Keratinocyte (primary cell): ENCODE measurements at regions not wholly inside any gene's neighbourhood (a gene's known extent, or its start where the extent isn't known, plus 50 kb on each side); places are given as distances from the start of the nearest gene placed in this dataset.

Experiments
- DNase-seq: peaks from one replicate; pipeline ENCODE4 v3.0.0-alpha.2; 2011; ENCODE audit warnings: low read depth, missing footprints, low spot score
- FAIRE-seq: peaks from 2 replicates; lab custom pipeline; 2011; peaks lifted over from hg19 to GRCh38; lab: Jason Lieb, UNC
- H2AFZ ChIP-seq: 2 replicates; pipeline ENCODE4 v1.6.0; 2012; ENCODE audit warnings: low read length, control low read depth, inconsistent platforms; ENCODE audit not compliant: control insufficient read depth
- H3K27ac ChIP-seq: 2 replicates; pipeline ENCODE4 v1.5.1; 2011; ENCODE audit warnings: low read length; ENCODE audit not compliant: control insufficient read depth, insufficient read depth
- H3K27me3 ChIP-seq: 3 replicates; pipeline ENCODE4 v1.6.0; 2011; ENCODE audit warnings: low read length; ENCODE audit not compliant: control insufficient read depth, insufficient read depth; ENCODE audit errors: extremely low read depth
- H3K36me3 ChIP-seq, 2 experiments: 2 replicates in 1 of 2; 3 replicates in 1 of 2; pipeline ENCODE4 v1.5.1; 2011; ENCODE audit warnings: low read length in 2 of 2, mild to moderate bottlenecking in 1 of 2; ENCODE audit not compliant: control insufficient read depth in 2 of 2, insufficient read depth in 2 of 2; ENCODE audit errors: extremely low read depth in 1 of 2
- H3K4me1 ChIP-seq: 3 replicates; pipeline ENCODE4 v1.5.1; 2011; ENCODE audit warnings: low read length; ENCODE audit not compliant: control insufficient read depth, insufficient read depth; ENCODE audit errors: extremely low read depth
- H3K4me2 ChIP-seq: 3 replicates; pipeline ENCODE4 v1.6.0; 2011; ENCODE audit warnings: low read depth, low read length; ENCODE audit not compliant: control insufficient read depth, insufficient read depth; ENCODE audit errors: extremely low read depth
- H3K4me3 ChIP-seq, 3 experiments: fragments of 200-600 bp in 1 of 3; sonication (generic) in 1 of 3; 2 replicates in 2 of 3; 3 replicates in 1 of 3; pipeline ENCODE4 v1.5.1; 2011 to 2016; ENCODE audit warnings: low read length in 3 of 3, mild to moderate bottlenecking in 3 of 3, control low read depth in 2 of 3, inconsistent platforms in 1 of 3, low read depth in 1 of 3, mixed read lengths in 1 of 3, mixed run types in 1 of 3, moderate library complexity in 1 of 3; ENCODE audit not compliant: control insufficient read depth in 2 of 3, insufficient read depth in 2 of 3; ENCODE audit errors: extremely low read depth in 1 of 3
- H3K79me2 ChIP-seq: 2 replicates; pipeline ENCODE4 v1.6.0; 2012; ENCODE audit warnings: low read length; ENCODE audit not compliant: control insufficient read depth, insufficient read depth
- H3K9ac ChIP-seq: 3 replicates; pipeline ENCODE4 v1.6.0; 2011; ENCODE audit warnings: low read length; ENCODE audit not compliant: control insufficient read depth, insufficient read depth; ENCODE audit errors: extremely low read depth
- H3K9me1 ChIP-seq: 3 replicates; pipeline ENCODE4 v1.6.0; 2011; ENCODE audit warnings: low read length; ENCODE audit not compliant: control insufficient read depth, insufficient read depth; ENCODE audit errors: extremely low read depth
- H3K9me3 ChIP-seq: 2 replicates; pipeline ENCODE4 v1.5.1; 2012; ENCODE audit warnings: low read depth, low read length; ENCODE audit not compliant: control insufficient read depth
- H4K20me1 ChIP-seq: 3 replicates; pipeline ENCODE4 v1.6.0; 2011; ENCODE audit warnings: low read length; ENCODE audit not compliant: control insufficient read depth, insufficient read depth; ENCODE audit errors: extremely low read depth
- CTCF ChIP-seq, 3 experiments: IDR thresholded peaks in 1 of 3; conservative IDR thresholded peaks in 1 of 3; optimal IDR thresholded peaks in 1 of 3; 2 replicates in 2 of 3; 3 replicates in 1 of 3; pipeline versions ENCODE3 to v1.5.1; 2011; ENCODE audit warnings: low read length in 3 of 3, mild to moderate bottlenecking in 3 of 3, moderate library complexity in 2 of 3, control low read depth in 1 of 3, inconsistent platforms in 1 of 3; ENCODE audit not compliant: insufficient read depth in 2 of 3; ENCODE audit errors: extremely low read depth in 1 of 3
- EZH2 ChIP-seq: IDR thresholded peaks from one replicate; pipeline ENCODE4 v1.6.1; 2012; ENCODE audit warnings: inconsistent platforms, mild to moderate bottlenecking, low read length, moderate library complexity
- dilution Hi-C: fragments of 300-500 bp; cut with MboI; formaldehyde crosslinking; loops from one replicate; pipeline ENCODE4 v1.7.0; 2020; ENCODE audit warnings: low sequenced_read_pairs; ENCODE audit not compliant: extremely low pct_ligation_motif_present

DNA sequence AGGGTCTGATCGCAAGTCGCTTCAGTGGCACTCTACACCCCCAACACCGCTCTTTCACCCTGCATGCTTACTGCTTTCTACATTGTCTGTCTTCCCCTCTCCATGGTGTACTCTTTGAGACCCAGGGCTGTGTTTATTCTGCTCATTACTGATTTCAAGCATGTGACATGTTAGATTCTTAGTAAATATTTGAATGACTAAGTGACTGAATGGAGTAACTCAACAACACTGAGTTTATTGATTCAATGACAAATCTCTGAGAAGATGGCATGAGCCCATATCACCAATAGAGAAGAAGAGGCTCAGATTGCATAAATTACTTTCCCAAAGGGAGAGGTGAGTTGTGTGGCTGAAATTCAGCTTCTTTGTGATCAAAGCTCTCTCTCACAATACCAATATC, 89.7 kb upstream of the OSMR start:
- dilution Hi-C loops, result no loop called here
- DNase-seq (no peak), FAIRE-seq (no peak)
- Histone ChIP-seq H3K36me3 (no peaks in the 10 kb centered on the region), H4K20me1 (no peaks in the 10 kb centered on the region), H3K79me2 (no peaks in the 10 kb centered on the region), H3K9me1 (no peaks in the 10 kb centered on the region), H3K4me1 (no peaks in the 10 kb centered on the region), H3K27me3 (peaks cover 8% of the 10 kb centered on the region), H2AFZ (no peak overlapping the region), H3K27ac (no peak overlapping the region), H3K9me3 (no peaks in the 10 kb centered on the region), H3K4me3 (no peak overlapping the region), H3K9ac (no peak overlapping the region), H3K4me2 (no peak overlapping the region)
- TF ChIP-seq CTCF (optimal IDR thresholded peaks at IDR 0.05 in 1 of 3, IDR thresholded peaks at IDR 0.05 in 1 of 3, conservative IDR thresholded peaks at IDR 0.05 in 1 of 3; ENCODE audit: extremely low read depth in 1 of 3, insufficient read depth in 2 of 3, low read length in 3 of 3), result no peak
- TF ChIP-seq EZH2, result no peak

GRCh38 chr5:38757451-38758245, 88.2 kb upstream of the OSMR start:
- Histone ChIP-seq H3K27ac (no peak overlapping the region), H2AFZ (no peak overlapping the region), H3K9ac (no peak overlapping the region), H3K4me3 (no peak overlapping the region), H3K4me1 (no peaks in the 10 kb centered on the region), H3K4me2 (no peak overlapping the region), H3K27me3 (peaks cover 11% of the 10 kb centered on the region), H4K20me1 (no peaks in the 10 kb centered on the region), H3K36me3 (no peaks in the 10 kb centered on the region), H3K9me1 (no peaks in the 10 kb centered on the region), H3K79me2 (no peaks in the 10 kb centered on the region), H3K9me3 (no peaks in the 10 kb centered on the region)
- TF ChIP-seq CTCF (optimal IDR thresholded peaks at IDR 0.05 in 1 of 3, IDR thresholded peaks at IDR 0.05 in 1 of 3, conservative IDR thresholded peaks at IDR 0.05 in 1 of 3; ENCODE audit: extremely low read depth in 1 of 3, insufficient read depth in 2 of 3, low read length in 3 of 3), result no peak
- TF ChIP-seq EZH2, result no peak
- dilution Hi-C loops, result no loop called here
- FAIRE-seq (no peak), DNase-seq (no peak)
